ENCODE measurements at regions not wholly inside any gene's neighbourhood (a gene's known extent, or its start where the extent isn't known, plus 50 kb on each side); places are given as distances from the start of the nearest gene placed in this dataset.

- POLR2A ChIA-PET: interaction anchor here (0.7 kb wide), 1 partner anchor 14 kb away, joined by 3 read pairs; no protein-coding TSS in a partner anchor
- TF ChIP-seq PKNOX1 (IDR thresholded peaks at IDR 0.05) (no peak), FOXA1 (IDR thresholded peaks at IDR 0.05) (no peak), LEF1 (IDR thresholded peaks at IDR 0.05; ENCODE audit: borderline replicate concordance) (no peak), ARNT (IDR thresholded peaks at IDR 0.05) (no peak), FOXK2 (IDR thresholded peaks at IDR 0.05) (no peak), ELF4 (IDR thresholded peaks at IDR 0.05) (no peak), CTBP1 (IDR thresholded peaks at IDR 0.05; ENCODE audit: borderline replicate concordance) (no peak), TARDBP (IDR thresholded peaks at IDR 0.05) (no peak), SUZ12 (IDR thresholded peaks at IDR 0.05) (no peak), BHLHE40 (IDR thresholded peaks at IDR 0.05; ENCODE audit: borderline replicate concordance) (no peak), ZNF384 (IDR thresholded peaks at IDR 0.05) (no peak), L3MBTL2 (conservative IDR thresholded peaks at IDR 0.05) (no peak), NFRKB (IDR thresholded peaks at IDR 0.05) (no peak), FOXM1 (IDR thresholded peaks at IDR 0.05; ENCODE audit: borderline replicate concordance) (no peak), SP1 (IDR thresholded peaks at IDR 0.05) (no peak), HDGF (IDR thresholded peaks at IDR 0.05; ENCODE audit: borderline replicate concordance) (no peak)
- no peak for DNase-seq (ENCODE audit: extremely low spot score)
- CTCF ChIA-PET: interaction anchor here (0.7 to 0.9 kb wide), 2 partner anchors 11 to 184 kb away, joined by 3 read pairs; no protein-coding TSS in a partner anchor
Observed at GRCh38 chr2:58515827-58516573, 274.9 kb upstream of the FANCL start.

- no peak for TF ChIP-seq FOXA1 (IDR thresholded peaks at IDR 0.05)
- no peak for TF ChIP-seq SUZ12 (IDR thresholded peaks at IDR 0.05)
- no peak for DNase-seq (ENCODE audit: extremely low spot score)
- ChIA-PET CTCF (no interaction called here), POLR2A (no interaction called here)
Observed at GRCh38 chr2:58514252-58514651, 273.1 kb upstream of the FANCL start.

- POLR2A ChIA-PET: no interaction called here
- no peak for DNase-seq (ENCODE audit: extremely low spot score)
- CTCF ChIA-PET: no interaction called here
- TF ChIP-seq ZNF384 (IDR thresholded peaks at IDR 0.05) (no peak), TARDBP (IDR thresholded peaks at IDR 0.05) (no peak)
Observed at GRCh38 chr2:58512878-58513277, 271.8 kb upstream of the FANCL start.

- CTCF ChIA-PET: no interaction called here
Observed at GRCh38 chr2:58508006-58508405, 266.9 kb upstream of the FANCL start.

GRCh38 chr2:58503918-58504317 is 262.8 kb upstream of the FANCL start:
- CTCF ChIA-PET: no interaction called here
- POLR2A ChIA-PET: no interaction called here
- TF ChIP-seq NFRKB (IDR thresholded peaks at IDR 0.05) (no peak), ARNT (IDR thresholded peaks at IDR 0.05) (no peak), FOXA1 (IDR thresholded peaks at IDR 0.05) (no peak), PKNOX1 (IDR thresholded peaks at IDR 0.05) (no peak), BHLHE40 (IDR thresholded peaks at IDR 0.05; ENCODE audit: borderline replicate concordance) (no peak), FOXK2 (IDR thresholded peaks at IDR 0.05) (no peak), HDGF (IDR thresholded peaks at IDR 0.05; ENCODE audit: borderline replicate concordance) (no peak), ZNF384 (IDR thresholded peaks at IDR 0.05) (no peak)
- no peak for DNase-seq (ENCODE audit: extremely low spot score)

More at GRCh38 chr2:58508006-58508405, 266.9 kb upstream of the FANCL start:
- POLR2A ChIA-PET: no interaction called here
- DNase-seq (ENCODE audit: extremely low spot score): no peak
- TF ChIP-seq HDGF (IDR thresholded peaks at IDR 0.05; ENCODE audit: borderline replicate concordance) (no peak), SP1 (IDR thresholded peaks at IDR 0.05) (no peak), FOXA1 (IDR thresholded peaks at IDR 0.05) (no peak), FOXM1 (IDR thresholded peaks at IDR 0.05; ENCODE audit: borderline replicate concordance) (no peak), TARDBP (IDR thresholded peaks at IDR 0.05) (no peak), ARNT (IDR thresholded peaks at IDR 0.05) (no peak), ZNF384 (IDR thresholded peaks at IDR 0.05) (no peak), L3MBTL2 (conservative IDR thresholded peaks at IDR 0.05) (no peak), SUZ12 (IDR thresholded peaks at IDR 0.05) (no peak), FOXK2 (IDR thresholded peaks at IDR 0.05) (no peak), BHLHE40 (IDR thresholded peaks at IDR 0.05; ENCODE audit: borderline replicate concordance) (no peak)

- no peak for TF ChIP-seq SP1 (IDR thresholded peaks at IDR 0.05)
- no peak for TF ChIP-seq LEF1 (IDR thresholded peaks at IDR 0.05; ENCODE audit: borderline replicate concordance)
- TF ChIP-seq CTBP1 (IDR thresholded peaks at IDR 0.05; ENCODE audit: borderline replicate concordance): no peak
- TF ChIP-seq SUZ12 (IDR thresholded peaks at IDR 0.05): no peak
- no peak for TF ChIP-seq TARDBP (IDR thresholded peaks at IDR 0.05)
- TF ChIP-seq ELF4 (IDR thresholded peaks at IDR 0.05): no peak
- TF ChIP-seq ZNF384 (IDR thresholded peaks at IDR 0.05): no peak
- no peak for TF ChIP-seq ARNT (IDR thresholded peaks at IDR 0.05)
- DNase-seq (ENCODE audit: extremely low spot score): no peak
- POLR2A ChIA-PET: interaction anchor here (0.8 kb wide), 1 partner anchor 13 kb away, joined by 3 read pairs; no protein-coding TSS in a partner anchor
- CTCF ChIA-PET: no interaction called here
Observed at GRCh38 chr2:58502931-58503330, 261.8 kb upstream of the FANCL start.

- ChIA-PET POLR2A (no interaction called here), CTCF (no interaction called here)
- TF ChIP-seq FOXK2 (IDR thresholded peaks at IDR 0.05) (no peak), FOXM1 (IDR thresholded peaks at IDR 0.05; ENCODE audit: borderline replicate concordance) (no peak), L3MBTL2 (conservative IDR thresholded peaks at IDR 0.05) (no peak), LEF1 (IDR thresholded peaks at IDR 0.05; ENCODE audit: borderline replicate concordance) (no peak), ELF4 (IDR thresholded peaks at IDR 0.05) (no peak), NFRKB (IDR thresholded peaks at IDR 0.05) (no peak), PKNOX1 (IDR thresholded peaks at IDR 0.05) (no peak), SUZ12 (IDR thresholded peaks at IDR 0.05) (no peak), HDGF (IDR thresholded peaks at IDR 0.05; ENCODE audit: borderline replicate concordance) (no peak), ZNF384 (IDR thresholded peaks at IDR 0.05) (no peak), FOXA1 (IDR thresholded peaks at IDR 0.05) (no peak), SP1 (IDR thresholded peaks at IDR 0.05) (no peak), BHLHE40 (IDR thresholded peaks at IDR 0.05; ENCODE audit: borderline replicate concordance) (no peak), TARDBP (IDR thresholded peaks at IDR 0.05) (no peak), ARNT (IDR thresholded peaks at IDR 0.05) (no peak), CTBP1 (IDR thresholded peaks at IDR 0.05; ENCODE audit: borderline replicate concordance) (no peak)
- DNase-seq (ENCODE audit: extremely low spot score): no peak
Observed at GRCh38 chr2:58501371-58502160, 260.4 kb upstream of the FANCL start.

All from HEK293T (cell line).